Mesenteric fat pad (tissue), 1 donor: ENCODE measurements at regions not wholly inside any gene's neighbourhood (a gene's known extent, or its start where the extent isn't known, plus 50 kb on each side); places are given as distances from the start of the nearest gene placed in this dataset.

ENCODE experiments used
- DNase-seq: peaks from one replicate; pipeline ENCODE4 v3.0.0-alpha.2; 2020; ENCODE audit warnings: low spot score
- donor health status: DM: yes; HTN: yes; CAD: no.

DNA sequence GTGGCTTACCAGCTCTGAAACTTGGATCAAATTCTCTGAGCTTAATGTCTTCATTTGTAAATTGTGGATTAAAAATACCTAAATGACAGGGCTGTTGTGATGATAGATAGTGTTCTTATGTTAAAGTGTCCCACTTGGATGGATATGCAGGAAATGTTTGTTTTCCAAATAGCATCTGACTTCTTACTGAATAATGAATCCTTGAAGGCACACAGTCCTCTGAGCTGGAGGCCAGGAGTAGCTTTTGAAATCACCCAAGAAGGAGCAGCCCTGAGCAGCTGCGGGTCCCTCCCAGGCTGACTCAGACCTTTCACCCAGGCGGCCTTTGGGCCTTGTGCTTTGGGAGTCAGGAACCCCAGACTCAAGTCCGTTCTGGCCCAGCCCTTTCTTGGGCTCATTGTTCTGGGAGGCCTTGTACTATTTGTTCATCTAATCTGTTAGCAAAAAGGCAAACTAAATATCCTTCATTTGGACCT is 173.0 kb upstream of the GATA6 start:
- DNase-seq: no peak

DNA sequence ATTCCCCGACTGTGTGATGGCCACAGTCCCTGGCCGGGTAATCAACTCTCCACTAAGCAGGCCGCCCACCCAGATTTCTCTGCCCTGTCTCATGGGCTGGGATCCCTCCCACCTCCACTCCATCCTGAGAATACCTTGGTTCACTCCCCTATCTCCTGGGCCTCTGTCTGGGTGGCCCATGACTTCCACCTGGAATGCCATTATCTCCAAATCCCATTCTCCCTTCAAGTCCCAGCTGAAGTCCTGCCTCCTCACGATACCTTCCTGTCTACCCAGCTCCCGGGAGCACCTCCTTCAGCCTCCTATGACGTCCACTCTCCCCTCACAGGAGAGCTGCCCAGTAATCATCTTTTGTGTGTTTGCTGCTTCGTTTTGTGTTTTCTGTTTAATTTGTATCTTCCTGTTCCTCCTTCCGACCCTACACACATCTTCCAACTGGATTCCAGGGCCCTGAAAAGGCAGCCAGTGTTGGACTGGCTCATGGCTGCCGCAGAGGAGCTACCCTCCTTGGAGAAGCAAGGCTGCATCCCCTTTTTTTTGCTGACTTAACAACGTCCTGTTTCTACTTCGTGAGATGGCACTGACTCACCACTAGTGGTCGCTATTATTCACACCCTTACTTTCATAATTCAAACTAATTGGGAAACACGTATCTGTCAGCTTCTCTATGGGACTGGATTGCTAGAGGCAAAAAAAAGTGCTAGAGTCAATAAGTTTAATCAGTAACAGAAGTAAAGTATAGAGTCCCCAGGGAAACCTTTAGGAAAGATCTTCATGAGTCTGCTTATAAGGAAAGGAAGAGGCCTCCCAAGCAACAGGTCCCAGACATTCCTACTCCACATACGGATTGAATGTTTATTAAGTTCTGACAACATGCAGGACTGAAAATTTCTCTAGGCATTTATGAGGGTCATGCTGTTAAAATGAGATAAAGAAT is 171.9 kb upstream of the GATA6 start:
- DNase-seq: no peak

DNA sequence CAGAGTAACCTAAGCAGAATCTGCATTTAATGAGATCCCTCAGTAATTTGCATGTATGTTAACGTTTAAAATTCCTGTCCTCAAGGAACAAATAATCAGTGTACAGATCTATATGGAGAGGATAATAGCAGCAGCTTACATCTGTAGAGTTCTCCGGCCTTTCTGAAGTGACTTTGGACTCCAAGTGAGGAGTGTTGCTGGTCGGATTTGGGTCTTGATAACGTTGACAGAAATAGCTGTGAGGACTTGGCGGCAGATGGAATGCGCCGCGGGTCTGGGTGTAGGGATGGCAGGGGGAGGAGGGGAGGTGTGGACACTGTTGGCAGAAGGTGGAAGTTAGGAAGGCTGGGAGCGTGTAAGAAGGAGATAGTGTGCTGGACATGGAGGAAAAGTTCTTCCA is 170.9 kb upstream of the GATA6 start:
- peak; percentile 53 for DNase-seq

GRCh38 chr18:22001912-22002487 is 167.4 kb upstream of the GATA6 start:
- peak; percentile 64 for DNase-seq

DNA sequence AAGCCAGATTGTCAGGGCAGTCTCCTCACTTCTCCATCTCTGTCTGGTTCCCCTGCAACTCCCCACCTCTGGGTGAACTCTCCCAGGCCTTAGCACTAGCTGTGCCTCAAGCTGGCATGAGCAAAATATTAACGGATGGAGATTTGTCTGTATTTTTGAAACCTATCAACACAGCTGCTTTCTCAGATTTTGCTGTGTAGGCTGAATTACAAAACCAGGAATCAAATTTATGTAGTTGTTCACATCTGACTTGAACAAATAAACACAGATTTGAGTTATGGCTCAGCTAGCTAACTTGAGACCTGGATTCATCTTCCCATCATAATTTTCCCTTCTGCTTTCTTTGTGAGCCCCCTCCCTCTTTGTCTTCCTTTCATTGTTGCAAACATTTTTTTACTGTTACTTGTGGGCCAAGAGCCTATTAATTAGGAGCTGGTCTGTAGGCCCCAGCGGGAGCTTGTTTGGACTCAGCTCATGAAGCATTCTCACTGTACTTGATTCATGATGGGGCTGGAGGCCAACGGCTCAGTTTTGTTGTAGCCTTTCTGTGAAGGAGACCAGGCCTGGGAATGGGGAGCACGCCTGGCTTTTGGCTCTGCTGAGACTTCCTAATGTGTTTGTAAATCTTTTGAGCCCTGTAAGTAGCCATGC is 164.1 kb upstream of the GATA6 start:
- DNase-seq: no peak

DNA sequence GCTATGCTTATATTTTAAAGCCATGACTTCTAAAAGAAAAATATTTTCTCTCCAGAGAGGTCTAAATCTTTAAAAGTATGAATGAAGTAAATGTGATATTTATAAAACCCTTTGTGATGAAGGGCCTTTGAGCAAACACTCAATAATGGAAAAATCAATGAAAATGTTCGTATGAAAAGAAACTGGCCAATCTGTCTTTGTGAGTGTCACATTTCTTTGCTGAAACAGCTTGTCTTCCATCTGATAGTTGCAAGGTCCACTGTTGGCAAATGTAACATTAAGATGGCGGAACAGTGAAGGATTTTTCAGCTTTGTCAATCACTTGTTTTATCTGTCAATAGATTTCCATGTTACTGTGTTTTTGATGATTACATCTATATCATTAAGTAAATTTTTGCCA is 162.9 kb upstream of the GATA6 start:
- no peak for DNase-seq

DNA sequence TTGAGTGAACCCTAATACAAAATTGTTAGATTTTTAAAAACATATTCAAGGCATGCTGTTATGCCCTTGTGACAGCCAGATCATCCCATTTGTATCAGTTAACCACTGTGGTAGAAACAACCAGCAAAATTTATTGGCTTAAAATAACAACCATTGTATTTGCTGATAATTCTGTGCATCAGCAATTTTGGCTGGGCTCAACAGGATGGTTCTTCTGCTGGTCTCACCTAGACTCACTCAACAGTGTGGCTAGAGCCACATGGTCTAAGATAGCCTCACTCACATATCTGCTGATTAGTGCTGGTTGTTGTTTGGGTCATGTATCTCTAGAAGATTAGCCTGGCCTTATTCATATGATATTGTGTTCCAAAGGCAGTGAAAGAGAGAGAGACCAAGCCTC is 160.1 kb upstream of the GATA6 start:
- no peak for DNase-seq

DNA sequence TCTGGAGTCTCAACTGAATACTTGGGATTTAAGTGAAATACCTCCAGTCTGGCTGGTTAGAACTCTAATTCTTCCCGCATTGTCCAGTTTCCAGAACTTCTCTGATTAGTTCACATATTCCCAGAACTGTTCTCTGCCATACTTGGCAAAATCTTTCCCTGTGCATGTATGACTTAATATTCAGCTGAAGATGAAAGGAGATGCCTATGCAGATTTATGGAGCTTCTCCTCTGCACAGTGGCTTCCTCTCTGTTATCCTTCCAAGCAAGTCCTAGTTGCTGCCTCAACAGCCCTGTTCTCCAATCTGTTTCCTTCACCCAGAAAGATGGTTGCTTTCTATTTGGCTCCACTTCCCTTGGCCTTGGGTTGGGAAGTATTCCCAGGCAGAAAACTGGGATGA is 155.4 kb upstream of the GATA6 start:
- no peak for DNase-seq

- DNase-seq: no peak
Observed at GRCh38 chr18:22015156-22015555, 154.2 kb upstream of the GATA6 start.

GRCh38 chr18:22018366-22018765 is 151.0 kb upstream of the GATA6 start:
- no peak for DNase-seq

DNA sequence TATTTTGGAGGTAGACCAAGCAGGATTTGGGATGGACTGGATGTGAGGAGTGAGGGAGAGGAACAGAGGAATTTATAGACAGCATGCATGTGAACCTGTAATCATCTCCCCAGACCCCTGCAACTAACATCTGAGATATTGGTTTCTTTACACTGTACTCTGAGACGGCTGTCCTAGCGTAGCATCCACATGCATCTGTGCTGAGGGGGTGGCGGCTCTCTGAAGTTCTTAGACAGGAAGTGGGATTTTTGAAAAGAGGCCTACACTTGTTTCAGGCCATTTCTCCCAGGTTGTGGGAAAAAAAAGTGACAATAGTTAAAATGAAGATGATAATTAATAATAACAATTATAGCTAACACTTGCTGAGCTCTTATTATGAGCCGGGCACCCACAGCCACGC is 150.2 kb upstream of the GATA6 start:
- no peak for DNase-seq

DNA sequence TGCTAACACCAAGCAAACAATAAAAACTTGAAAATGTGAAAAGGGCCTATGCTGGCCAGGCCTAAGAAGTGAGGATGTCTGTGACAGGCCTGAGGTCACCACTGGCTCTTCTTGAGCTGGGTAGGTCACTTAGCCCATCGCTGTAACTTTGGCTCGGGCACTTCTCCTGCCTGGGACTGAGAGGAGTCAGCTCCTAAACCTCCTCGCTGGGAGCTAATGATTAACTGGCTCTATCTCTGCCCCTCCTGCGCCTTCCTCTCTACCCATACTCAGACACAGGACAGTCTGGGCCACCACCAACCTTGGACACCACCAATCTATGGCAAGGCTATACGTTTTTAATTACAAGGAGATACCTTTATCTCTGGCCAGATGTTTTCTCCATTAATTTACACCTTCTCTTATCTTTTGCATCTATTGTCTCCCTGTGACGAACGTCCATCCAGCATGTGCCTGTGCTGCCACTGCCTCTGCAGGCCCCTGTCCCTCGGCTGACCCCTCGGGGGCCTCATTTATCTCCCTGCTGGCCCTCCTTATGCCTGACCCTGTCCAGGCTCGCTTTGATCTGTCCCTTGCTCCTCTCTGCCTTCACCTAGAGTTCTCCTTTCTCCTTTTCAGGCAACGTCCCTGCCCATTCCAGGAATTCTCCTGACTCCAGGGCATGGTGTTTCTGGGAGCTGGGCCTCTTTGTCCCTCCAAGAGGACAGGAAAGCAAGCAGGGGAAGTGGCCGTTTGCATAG is 149.1 kb upstream of the GATA6 start:
- peak; percentile 67 for DNase-seq

- DNase-seq: peak; percentile 74
Observed at GRCh38 chr18:22020867-22021370, 148.5 kb upstream of the GATA6 start.

GRCh38 chr18:22021701-22022100 is 147.7 kb upstream of the GATA6 start:
- DNase-seq: peak; percentile 81

DNA sequence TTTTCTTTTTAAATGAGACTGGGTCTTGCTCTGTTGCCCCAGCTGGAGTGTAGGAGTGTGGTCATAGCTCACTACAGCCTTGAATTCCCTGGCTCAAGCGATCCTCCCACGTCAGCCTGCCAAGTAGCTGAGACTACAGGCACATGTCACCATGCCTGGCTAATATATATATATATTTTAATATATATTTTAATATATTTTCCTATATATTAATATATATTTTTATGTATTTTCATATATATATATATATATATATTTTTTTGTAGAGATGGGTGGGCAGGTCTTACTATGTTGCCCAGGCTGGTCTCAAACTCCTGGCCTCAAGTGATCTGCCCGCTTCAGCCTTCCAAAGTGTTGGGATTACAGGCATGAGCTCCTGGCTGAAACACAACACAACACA is 144.5 kb upstream of the GATA6 start:
- DNase-seq: peak; percentile 9

- peak; percentile 64 for DNase-seq
Observed at GRCh38 chr18:22026362-22026761, 143.0 kb upstream of the GATA6 start.

DNA sequence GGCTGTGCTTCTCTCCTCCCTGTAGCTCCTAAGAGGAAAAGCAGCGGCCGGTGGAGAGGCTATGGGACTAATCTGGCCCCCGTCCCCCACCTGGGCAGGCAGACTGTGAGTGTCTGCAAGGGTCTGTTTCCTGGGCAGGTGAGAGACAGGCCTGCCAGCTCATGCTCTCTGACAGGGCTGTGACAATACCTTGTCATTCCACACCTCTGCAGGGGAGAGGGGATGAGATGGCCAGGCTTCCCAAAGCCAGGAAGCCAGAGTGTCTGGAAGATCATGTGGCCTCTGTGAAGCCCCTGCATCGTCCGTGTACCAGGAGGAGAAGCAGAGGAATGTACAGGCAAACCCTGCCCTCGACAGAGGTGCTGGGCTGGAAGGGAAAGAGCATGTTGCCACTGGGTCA is 142.5 kb upstream of the GATA6 start:
- DNase-seq: peak; percentile 35

GRCh38 chr18:22031611-22032010 is 137.8 kb upstream of the GATA6 start:
- peak; percentile 22 for DNase-seq

- no peak for DNase-seq
Observed at GRCh38 chr18:22032392-22032961, 136.9 kb upstream of the GATA6 start.

GRCh38 chr18:22033085-22033484 is 136.3 kb upstream of the GATA6 start:
- DNase-seq: no peak

DNA sequence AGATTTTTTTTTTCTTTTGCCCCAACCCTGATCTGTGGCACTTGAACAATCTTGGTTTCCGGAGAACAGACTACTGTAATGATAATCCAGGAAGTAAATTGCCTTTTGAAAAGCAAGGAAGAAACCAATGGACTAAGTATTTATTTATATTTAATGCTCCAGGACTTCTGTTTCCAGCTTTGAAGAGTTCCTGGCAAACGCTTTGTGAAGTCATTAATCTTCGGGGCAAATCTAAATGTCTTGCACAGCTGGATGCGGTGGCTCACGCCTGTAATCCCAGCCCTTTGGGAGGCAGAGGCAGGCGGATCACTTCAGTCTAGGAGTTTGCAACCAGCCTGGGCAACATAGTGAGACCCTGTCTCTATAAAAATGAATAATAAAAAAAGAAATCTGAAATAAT is 135.1 kb upstream of the GATA6 start:
- peak; percentile 18 for DNase-seq
